ENCODE measurements at regions not wholly inside any gene's neighbourhood (a gene's known extent, or its start where the extent isn't known, plus 50 kb on each side); places are given as distances from the start of the nearest gene placed in this dataset.
A peak's percentile ranks its signal among the peaks of the same experiment; 100 is the strongest.
"Not testable (repeated sequence)": the region's sequence is repeated elsewhere in the genome, so short reads cannot be mapped to it uniquely, and the experiment has no call there.

DNA sequence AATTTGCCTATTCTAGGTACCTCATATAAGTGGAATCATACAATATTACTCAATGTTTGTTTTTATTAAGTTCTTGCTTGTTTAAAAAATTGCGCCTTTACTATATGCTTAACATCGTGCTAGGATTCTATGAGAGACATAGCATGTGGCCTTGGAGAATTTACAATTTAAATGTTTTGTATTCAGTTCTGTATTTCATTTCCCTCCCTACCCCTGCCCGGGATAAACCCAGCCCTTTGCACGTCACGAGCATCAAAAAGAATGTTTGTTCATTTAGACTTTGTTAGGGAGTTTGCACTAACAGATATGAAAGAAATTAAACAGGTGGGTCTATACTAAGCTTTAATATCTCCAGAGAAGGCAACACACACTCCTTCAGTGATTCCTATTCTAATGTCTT is 75.7 kb downstream of the C18orf54 start:
- no peak for DNase-seq (ENCODE audit: low spot score)

DNA sequence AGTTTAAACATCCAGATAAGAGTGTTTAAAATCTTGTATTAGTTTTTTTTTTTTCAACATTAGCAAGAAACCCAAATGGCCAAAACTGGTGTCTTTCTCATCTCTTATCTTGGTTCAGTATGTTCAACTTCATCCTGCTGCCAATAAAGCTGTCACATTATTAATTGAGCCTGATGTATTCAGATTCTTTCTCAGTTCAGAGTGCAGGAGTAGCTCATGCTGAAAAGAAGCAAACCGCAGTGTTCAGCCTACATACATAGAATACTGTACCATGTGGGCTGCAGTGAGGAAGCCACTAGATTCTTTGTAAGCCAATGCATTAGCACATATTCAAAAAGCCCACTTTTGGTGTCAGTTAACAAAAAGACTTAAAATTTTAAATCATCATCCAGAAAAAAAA is 76.2 kb downstream of the C18orf54 start:
- no peak for DNase-seq (ENCODE audit: low spot score)

DNA sequence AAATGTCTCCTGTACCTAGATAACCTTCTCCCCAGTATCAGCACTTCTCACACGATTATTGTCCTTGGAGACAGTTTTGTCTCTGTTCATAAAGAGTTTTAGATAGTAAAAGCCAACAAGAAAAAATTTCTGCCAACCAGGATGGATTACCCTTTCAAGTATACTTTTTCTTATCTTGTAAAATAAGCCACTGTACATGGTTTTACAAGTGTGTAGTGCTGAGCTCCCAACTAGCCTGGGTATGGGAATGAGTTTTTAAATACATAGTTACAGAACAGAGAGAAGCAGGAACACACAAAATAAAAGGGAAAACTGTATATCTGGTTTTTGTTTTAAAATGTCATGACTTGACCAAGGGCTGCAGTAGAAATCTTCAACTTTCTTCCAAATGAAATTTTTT is 76.7 kb downstream of the C18orf54 start:
- DNase-seq (ENCODE audit: low spot score): no peak

DNA sequence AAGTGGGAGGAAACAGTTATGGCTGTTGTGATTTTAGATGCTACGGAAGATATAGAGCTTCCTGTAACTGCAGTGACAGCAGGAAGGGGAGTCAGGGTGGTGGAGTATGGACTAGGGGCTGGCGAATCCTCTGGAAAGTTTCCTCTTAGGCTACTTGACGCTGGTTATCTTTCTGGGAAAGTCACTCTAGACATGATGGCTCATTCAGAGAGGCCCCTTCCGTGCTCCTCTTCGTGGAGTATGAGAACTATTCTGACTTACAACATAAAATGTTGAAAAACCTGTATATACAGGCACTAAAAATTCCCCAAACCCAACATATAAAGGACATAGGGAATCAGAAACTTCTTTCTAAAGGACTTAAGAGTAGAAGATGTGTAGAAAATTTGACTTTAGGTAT is 78.8 kb downstream of the C18orf54 start:
- no peak for DNase-seq (ENCODE audit: low spot score)

DNA sequence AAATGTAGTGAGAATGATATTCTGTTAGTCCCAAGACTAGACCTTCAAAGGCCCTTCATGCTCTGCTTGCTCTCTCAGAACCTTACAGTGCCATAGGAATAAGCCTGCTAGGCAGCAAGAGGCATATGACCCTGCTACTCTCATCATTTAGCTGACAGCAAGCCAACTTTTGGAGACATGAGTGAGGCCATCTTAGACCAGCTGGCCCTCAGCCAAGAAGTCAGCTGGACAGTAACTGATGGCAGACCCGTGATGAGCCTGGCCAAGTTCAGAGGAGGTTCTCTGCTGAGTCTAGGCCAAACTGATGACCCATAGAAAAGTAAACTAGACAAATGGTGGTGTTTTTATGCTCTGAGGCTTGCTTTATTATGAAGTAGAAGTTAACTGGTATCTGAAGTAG is 82.6 kb downstream of the C18orf54 start:
- DNase-seq (ENCODE audit: low spot score): no peak

DNA sequence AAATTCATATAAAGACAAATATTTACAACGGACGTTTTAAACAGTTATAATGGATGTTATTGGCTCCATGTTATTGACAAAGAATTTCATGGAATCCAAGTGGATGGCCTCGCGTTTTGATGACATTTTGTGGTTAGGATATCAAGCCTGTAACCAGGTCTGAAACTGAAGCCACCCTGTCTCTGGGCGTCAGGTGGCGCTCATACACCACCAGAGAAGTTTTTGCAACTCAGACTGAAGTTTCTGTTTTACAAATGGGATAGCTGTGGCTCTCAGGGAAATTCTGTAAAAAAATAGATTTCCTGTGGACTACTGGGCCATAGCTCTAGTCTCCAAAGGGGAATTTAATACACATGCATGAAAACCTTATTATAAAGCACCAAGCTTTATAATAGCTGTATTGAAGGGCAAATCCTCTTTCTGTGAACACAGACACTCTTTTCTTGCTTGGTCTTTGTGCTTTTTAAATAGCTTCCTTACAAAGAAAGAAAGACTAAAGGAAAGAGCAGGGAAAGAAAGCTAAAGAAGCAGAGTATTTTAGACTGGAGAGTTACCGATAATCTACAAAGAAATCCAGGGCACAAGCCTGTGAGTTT is 86.7 kb downstream of the C18orf54 start:
- DNase-seq (ENCODE audit: low spot score): peak; percentile 13

DNA sequence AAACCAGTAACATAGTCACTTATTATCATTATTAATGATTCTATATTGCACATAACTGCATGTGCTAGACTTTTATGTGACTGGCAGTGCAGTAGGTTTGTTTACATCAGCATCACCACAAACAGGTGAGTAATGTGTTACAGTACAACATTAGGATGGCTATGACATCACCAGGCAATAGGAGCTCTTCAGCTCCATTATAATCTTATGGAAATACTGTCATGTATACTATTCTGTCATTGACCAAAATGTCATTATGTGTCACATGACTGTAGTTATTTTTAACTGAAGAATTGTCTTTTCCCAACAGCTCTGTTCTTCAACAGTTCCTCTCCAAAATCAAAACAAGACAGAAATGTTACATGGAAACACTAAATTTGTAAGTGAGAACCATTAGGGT is 96.3 kb downstream of the C18orf54 start:
- no peak for DNase-seq (ENCODE audit: low spot score)

DNA sequence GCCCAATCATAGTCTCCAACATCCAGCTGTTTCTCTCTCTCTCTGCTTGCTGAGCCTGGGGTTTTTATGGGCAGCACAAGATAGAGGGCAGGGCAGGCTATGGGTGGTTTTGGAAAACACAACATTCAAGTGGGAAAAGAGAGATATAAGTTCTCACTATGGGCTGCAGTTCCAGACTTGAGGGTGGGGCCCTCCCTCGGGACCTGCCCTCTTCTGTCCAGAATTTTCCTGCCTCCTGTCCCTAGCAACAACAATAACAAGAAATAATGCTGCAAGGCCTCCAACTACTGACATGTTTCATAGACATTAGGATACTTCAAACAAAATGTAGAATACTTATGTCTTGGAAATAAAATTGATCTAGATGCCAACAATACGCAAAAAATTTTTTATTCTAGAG is 107.8 kb downstream of the C18orf54 start:
- DNase-seq (ENCODE audit: low spot score): no peak

DNA sequence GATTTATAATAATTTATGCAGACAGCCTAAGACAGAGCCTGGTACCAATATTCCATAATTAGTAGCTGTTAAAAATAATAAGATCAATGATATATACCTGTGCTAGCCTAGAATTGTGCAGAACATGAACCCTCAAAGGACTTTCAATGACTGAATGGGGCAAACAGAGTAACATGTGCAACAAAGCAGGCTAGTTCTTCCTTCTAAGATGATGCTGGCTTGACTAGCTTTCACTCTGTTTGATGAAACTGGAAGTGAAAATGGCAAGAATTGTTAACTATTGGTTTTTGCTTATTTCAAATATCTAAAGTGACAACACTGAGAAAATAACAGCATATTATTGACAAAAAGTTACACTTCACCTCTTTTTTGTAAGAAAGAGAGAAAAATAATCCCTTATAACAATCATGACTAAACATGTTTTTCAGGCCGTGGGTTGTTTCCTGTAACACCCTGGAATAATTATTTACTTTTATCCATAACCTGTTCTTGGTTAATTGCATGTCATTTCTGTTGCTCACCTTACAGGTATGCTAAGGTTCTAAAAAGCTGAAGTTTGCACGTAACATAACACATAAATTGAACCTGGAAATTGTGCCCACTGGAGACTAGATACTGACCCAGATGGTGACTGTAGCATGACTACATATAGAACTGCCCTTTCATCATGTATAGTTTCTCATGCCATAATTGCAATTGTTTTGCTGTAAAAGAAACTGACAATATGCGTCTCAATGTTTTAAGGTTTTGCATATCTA is 108.7 kb downstream of the C18orf54 start:
- DNase-seq (ENCODE audit: low spot score): no peak

DNA sequence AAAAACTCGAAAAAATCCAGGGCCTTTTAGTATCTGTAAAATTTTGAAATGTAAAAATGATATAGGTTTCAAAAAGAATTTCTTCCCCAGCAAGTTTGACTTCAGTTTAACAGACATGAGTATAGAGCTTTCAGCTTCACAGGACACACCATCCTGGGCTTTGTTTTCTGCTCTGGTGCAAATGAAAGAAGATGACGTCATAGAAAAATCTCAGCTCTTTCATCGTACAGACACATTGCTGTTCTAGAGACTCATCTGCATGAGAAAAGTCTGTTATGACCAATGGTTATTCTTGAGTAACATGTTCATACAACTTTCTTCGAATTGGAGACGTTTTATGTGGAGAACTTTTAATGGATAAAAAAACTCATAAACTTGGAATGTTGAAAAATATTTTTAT is 111.7 kb upstream of the DYNAP start:
- no peak for DNase-seq (ENCODE audit: low spot score)

DNA sequence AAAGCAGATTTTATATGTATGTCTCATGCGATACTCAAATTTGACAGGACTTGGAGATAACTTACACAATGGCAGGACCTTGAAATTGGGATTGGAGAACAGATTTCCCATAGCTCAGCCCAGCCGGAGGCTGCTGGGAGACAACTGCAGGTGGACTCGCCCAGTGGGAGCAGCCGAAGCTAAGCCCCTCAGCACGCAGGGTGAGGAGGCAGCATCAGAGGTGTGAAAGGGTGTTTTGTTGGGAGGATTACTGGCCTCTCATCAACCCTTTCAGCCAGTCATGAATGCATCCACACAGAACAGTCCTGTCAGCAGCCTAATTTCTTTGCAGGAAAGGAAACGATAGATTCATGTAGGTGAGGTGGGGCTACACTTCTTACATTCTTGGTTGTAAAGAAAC is 110.4 kb upstream of the DYNAP start:
- no peak for DNase-seq (ENCODE audit: low spot score)

DNA sequence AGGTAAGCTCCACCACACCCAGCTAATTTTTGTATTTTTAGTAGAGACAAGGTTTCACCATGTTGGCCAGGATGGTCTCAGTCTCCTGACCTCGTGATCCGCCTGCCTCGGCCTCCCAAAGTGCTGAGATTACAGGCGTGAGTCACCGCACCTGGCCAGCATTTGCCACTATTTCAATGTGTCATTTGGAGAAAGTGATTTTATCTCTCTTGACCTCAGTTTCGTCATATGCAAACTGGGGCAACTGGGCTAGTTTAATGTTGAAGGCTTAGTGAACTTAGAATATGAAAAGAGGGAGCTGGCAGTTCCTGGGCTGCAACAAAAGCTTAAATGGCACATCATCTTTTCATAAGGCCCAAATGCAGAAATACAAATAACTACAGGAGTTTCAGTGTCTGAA is 88.6 kb upstream of the DYNAP start:
- DNase-seq (ENCODE audit: low spot score): not testable (repeated sequence)

DNA sequence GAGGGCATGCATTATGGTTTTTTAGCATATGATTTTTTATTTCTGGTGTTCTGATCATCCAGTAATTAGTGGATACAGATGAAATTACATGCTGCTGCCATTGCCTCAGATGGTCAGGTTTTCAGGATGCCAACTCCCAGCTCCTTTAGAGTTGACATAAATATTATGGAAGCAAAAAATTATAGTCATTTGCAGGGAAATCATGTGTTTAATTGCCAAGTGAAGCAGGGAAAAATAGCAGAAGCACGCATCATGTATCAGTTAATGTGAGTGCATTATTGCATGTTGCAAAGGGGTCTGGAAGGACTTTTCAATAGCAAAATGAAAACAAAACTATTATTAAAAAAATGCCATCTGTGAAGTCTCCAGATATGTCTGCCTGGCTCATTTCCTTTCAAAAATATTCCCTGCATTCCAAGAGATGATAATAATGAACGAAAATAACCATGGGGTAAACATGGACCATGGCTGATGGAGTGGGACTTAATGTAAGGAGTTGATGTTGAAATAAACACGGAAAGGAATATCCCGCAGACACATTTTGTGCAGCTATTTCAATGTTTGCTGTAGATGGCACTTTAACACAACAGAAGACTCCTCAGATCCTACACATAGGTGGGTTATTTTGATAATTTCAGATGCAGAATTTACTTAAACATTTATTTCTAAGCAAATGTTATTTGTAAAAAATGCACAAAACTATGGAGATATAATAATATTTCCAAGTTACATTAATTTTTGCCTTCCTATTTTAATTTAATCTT is 87.7 kb upstream of the DYNAP start:
- no peak for DNase-seq (ENCODE audit: low spot score)

DNA sequence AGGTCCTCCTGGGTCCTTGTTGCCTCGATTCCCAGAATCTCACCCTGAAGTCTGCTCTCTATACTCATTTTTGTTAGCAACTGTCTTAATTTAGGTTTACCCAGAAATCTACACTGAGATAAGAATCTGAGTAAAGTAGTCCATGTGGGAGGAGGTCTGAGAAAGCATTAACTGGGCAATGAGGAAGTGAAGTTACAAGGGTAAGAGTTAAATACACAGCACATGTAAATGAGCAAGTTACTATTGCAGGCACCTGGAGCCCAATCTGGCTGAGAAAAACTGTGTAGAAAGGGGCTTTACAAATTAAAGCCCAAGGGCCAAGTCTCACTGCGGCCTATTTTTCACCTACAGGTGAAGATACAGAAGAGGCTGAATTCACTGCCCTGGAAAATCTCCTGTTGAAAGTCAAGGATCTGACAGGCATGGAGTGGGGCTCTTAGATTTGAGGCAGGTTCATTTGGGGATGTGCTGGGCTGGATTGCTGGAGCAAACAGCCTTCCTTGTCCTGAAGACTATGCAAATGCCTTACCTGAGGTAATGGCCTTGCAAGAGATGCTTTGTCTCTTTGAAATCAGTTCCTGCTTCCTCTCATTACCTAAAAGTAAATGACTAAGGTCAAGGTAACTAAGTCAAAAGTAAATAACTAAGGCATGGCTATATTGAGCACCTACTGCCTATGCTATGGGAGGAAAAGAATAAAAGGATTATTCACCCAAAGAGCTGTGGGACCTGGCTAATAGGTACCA is 84.4 kb upstream of the DYNAP start:
- no peak for DNase-seq (ENCODE audit: low spot score)

DNA sequence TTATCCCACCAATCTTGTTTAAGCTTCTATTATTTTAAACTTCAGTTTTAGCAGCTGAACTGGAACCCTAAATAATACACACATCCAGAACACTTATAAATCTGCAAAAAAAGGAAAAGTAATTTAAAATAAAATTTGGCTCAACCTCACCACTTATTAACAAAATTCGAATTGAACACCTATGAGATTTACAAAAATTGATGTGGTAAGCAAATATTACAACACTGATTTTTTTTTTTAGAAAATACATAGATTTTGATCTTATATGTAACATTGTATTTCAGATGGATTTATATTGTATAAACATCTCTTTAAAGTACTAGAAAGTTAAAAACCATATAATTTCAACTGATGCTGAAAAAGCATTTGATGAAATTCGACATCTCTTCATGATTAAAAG is 81.3 kb upstream of the DYNAP start:
- no peak for DNase-seq (ENCODE audit: low spot score)

DNA sequence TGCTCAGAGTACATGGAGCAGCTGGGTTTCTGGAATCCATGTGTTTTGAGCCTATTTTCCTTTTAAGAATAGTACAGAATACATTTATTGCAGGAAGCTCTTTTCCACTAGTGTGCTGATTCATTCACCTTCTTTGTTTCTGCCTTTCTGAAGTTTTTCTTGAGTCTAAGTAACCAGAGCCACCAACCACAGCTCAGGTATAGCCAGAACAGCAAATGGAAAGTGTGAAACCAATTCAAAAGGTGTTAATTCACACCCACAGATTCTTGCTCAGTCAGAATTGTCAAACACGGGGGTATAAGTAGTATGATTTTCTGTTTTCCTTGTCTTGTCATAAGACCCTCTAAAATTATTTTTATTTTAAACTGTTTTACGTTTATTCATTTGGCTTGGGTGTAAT is 75.9 kb upstream of the DYNAP start:
- no peak for DNase-seq (ENCODE audit: low spot score)

DNA sequence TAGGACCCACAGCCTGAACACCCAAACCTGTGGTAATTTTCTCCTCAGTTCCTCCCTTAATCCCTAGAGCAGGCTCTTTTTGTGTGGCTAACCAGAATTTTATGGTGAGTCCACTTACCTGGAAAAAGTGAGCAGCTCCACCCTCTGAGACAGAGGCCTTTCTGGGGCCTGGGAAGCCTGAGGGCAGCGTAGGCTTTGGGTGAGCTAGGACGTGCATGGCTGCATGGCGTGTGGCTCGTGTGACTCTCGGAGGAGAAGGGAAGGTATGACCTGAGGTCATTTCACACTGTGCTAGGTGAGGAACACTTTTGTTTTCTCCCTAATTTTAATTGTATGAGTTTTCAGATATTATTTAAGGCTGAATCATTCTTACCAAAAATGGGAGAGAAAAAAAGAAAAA is 73.5 kb upstream of the DYNAP start:
- no peak for DNase-seq (ENCODE audit: low spot score)

DNA sequence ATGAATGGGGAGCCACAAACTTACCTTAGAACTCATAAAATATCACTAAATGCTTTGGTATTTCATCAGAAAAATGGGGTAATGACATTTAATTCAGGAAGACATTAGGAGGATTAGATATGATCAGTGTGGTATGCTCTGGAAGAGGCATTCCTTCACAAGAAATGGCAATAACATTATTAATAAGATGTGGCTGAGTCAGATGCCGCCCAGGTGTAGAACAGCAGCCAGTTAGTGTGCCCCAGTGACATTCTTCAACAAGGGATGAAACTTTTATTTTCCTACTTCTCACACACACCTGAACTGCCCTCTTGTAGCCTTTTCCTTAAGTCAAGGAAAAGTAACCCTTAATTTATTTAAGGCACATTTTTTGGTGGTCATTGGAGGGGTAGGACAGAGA is 69.2 kb upstream of the DYNAP start:
- no peak for DNase-seq (ENCODE audit: low spot score)

DNA sequence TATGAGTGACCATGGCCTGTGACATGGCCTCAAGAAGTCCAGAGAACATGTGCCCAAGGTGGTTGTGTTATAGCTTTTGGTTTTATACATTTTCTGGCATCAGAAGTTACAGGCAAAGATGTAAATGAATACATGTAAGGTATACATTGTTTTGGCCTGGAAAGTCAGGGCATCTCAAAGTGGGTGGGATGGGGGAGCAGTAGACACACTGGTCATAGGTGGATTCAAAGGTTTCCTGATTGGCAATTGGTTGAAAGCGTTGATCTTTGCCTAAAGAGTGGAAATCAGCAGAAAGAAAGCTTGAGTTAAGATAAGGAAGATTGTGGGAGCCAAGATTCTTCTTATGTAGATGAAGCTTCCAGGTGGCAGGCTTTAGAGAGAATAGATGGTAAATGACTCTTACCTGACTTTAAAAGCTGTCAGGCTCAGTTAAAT is 62.1 kb upstream of the DYNAP start:
- DNase-seq (ENCODE audit: low spot score): no peak

DNA sequence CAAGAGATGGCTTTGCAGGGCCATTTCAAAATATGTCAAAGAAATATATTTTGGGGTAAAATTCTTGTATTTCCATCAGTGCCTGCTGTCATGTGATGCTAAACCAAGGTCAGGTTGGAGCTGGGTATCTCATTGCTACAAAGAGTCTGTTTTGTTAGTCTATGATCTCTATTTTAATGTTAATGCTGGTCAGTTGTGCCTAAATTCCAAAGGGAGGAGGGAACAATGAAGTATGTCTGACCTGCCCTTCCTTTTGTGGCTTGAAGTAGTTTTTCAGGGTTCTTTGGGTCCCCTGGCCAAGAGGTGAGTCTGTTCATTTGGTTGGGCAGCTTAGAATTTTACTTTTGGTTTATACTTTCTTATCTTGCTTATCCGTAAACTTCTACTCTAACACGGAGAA is 61.6 kb upstream of the DYNAP start:
- no peak for DNase-seq (ENCODE audit: low spot score)

DNA sequence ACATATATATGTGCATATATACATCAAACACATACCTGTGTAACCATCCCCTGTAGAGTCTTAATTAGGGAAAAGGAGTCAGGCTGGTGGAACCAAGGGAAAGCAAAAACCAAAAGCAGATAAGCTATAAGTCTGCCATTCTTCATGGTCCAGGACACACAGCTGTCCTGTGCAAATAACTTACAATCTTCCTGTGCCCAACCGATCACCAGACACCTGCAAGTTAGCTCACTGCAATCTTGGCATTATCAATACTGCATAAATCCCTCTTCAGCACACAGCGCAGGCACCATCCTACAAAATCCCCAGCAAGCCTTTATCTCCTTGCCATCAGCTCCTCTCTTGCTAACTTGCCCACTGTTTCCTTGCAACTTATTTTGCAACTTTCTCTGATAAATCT is 60.8 kb upstream of the DYNAP start:
- no peak for DNase-seq (ENCODE audit: low spot score)

DNA sequence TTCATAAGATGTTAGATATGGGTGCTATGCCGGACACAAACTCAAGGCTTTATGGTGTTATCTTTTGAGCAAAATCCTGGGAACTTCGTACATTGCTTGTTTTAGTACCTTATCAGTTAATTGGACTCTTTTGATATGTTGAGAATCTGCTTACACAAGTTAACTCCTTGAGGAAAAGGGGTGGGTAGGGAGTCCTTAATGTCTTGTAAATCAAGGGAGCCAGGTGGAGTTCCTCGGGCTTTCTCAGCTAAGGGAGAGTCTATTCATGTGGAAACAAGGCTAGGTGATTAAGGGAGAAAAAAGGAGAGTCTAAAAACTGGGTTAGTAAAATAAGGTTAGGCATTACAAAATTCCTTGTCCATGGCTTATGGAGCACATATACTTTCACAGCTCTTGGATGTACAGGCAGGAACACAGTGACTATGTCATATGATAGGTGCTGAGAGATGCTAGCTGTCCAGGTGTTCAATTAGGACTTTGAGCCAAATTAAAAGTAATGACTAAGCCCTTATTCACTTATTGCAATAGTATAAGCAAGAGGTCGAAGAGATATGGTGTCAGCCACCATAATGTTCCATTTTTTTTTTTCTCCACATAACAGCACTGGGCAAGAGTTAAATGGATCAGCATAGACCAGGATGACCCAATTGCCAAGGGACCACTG is 59.5 kb upstream of the DYNAP start:
- DNase-seq (ENCODE audit: low spot score): no peak
